SK-N-SH treated with all-trans-retinoic acid at 6 μM for 48 hours (cell line): ENCODE measurements at regions not wholly inside any gene's neighbourhood (a gene's known extent, or its start where the extent isn't known, plus 50 kb on each side); places are given as distances from the start of the nearest gene placed in this dataset.

Experiments
- ARNTL ChIP-seq: fragments of 450-650 bp; formaldehyde crosslinking; IDR thresholded peaks from 2 replicates; pipeline ENCODE4 v1.5.0; 2020; ENCODE audit warnings: low read depth, mild to moderate bottlenecking, moderate library complexity, borderline replicate concordance
- BACH2 ChIP-seq: fragments of 250-450 bp; sonication (Bioruptor Pico); IDR thresholded peaks from 2 replicates; pipeline ENCODE4 v1.9.0; 2021; ENCODE audit warnings: mild to moderate bottlenecking, borderline replicate concordance
- CREB5 ChIP-seq: fragments of 250-450 bp; sonication (Bioruptor Pico); IDR thresholded peaks from 2 replicates; pipeline ENCODE4 v1.5.1; 2020; ENCODE audit warnings: low read depth, mild to moderate bottlenecking, moderate library complexity
- GLIS3 ChIP-seq: fragments of 250-450 bp; sonication (Bioruptor Pico); IDR thresholded peaks from 2 replicates; pipeline ENCODE4 v1.5.0; 2020; ENCODE audit warnings: mild to moderate bottlenecking, moderate library complexity
- OSR1 ChIP-seq: fragments of 250-450 bp; sonication (Bioruptor Pico); IDR thresholded peaks from 2 replicates; pipeline ENCODE4 v1.8.0; 2022; ENCODE audit warnings: moderate library complexity, mild to moderate bottlenecking, inconsistent platforms
- RARB ChIP-seq: fragments of 250-450 bp; sonication (Bioruptor Pico); IDR thresholded peaks from 2 replicates; pipeline ENCODE4 v1.8.0; 2021; ENCODE audit warnings: mild to moderate bottlenecking, moderate library complexity
- TCF4 ChIP-seq: fragments of 250-450 bp; sonication (Bioruptor Pico); IDR thresholded peaks from 2 replicates; pipeline ENCODE4 v1.8.0; 2021; ENCODE audit warnings: mild to moderate bottlenecking, moderate library complexity, borderline replicate concordance
- ZC3H10 ChIP-seq: fragments of 250-450 bp; sonication (Bioruptor Pico); IDR thresholded peaks from 2 replicates; pipeline ENCODE4 v1.5.1; 2021; ENCODE audit warnings: mild to moderate bottlenecking, moderate library complexity
- ZNF8 ChIP-seq: fragments of 450-650 bp; formaldehyde crosslinking; IDR thresholded peaks from 2 replicates; pipeline ENCODE4 v1.5.0; 2020; ENCODE audit warnings: mild to moderate bottlenecking, moderate library complexity
- TF ChIP-seq, protein P1 (sequence below): fragments of 250-450 bp; sonication (Bioruptor Pico); IDR thresholded peaks from 2 replicates; pipeline ENCODE4 v1.8.0; 2020; ENCODE audit warnings: mild to moderate bottlenecking, moderate library complexity, borderline replicate concordance
- TF ChIP-seq, protein P2 (sequence below): fragments of 250-450 bp; sonication (Bioruptor Pico); IDR thresholded peaks from 2 replicates; pipeline ENCODE4 v1.8.0; 2021; ENCODE audit warnings: low read depth, mild to moderate bottlenecking, moderate library complexity, borderline replicate concordance
- TF ChIP-seq, protein P3 (sequence below): fragments of 250-450 bp; sonication (Bioruptor Pico); IDR thresholded peaks from 2 replicates; pipeline ENCODE4 v1.5.1; 2021; ENCODE audit warnings: mild to moderate bottlenecking, moderate library complexity

DNA sequence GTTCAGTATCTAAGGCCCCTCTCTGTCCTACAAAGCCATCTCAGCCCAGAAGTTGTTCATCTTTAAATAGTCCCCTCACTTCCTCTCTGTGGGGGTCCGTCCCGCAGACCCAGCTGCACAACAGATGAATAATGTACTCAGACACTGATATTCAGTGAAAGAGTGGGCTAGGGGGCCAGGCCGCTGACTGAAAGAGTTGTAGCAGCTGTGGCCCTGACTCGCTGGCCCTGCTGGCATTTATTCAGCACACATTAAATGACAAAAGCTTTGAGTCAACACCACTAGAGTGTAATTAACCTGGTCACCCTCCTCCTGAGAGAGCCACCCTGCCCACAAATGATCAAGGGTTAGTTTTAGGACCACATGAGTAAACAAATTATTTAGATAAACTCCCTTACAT is 76.3 kb downstream of the MED10 start:
- TF ChIP-seq GLIS3 (no peak), ARNTL (no peak), TCF4 (CRISPR knock-in tag) (no peak), ZNF8 (CRISPR knock-in tag) (no peak), OSR1 (CRISPR knock-in tag) (no peak), ZC3H10 (no peak), RARB (no peak), BACH2 (CRISPR knock-in tag) (no peak), CREB5 (no peak)
- TF ChIP-seq, protein P1, sequence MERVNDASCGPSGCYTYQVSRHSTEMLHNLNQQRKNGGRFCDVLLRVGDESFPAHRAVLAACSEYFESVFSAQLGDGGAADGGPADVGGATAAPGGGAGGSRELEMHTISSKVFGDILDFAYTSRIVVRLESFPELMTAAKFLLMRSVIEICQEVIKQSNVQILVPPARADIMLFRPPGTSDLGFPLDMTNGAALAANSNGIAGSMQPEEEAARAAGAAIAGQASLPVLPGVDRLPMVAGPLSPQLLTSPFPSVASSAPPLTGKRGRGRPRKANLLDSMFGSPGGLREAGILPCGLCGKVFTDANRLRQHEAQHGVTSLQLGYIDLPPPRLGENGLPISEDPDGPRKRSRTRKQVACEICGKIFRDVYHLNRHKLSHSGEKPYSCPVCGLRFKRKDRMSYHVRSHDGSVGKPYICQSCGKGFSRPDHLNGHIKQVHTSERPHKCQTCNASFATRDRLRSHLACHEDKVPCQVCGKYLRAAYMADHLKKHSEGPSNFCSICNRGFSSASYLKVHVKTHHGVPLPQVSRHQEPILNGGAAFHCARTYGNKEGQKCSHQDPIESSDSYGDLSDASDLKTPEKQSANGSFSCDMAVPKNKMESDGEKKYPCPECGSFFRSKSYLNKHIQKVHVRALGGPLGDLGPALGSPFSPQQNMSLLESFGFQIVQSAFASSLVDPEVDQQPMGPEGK (CRISPR knock-in tag) = no peak
- TF ChIP-seq, protein P2, sequence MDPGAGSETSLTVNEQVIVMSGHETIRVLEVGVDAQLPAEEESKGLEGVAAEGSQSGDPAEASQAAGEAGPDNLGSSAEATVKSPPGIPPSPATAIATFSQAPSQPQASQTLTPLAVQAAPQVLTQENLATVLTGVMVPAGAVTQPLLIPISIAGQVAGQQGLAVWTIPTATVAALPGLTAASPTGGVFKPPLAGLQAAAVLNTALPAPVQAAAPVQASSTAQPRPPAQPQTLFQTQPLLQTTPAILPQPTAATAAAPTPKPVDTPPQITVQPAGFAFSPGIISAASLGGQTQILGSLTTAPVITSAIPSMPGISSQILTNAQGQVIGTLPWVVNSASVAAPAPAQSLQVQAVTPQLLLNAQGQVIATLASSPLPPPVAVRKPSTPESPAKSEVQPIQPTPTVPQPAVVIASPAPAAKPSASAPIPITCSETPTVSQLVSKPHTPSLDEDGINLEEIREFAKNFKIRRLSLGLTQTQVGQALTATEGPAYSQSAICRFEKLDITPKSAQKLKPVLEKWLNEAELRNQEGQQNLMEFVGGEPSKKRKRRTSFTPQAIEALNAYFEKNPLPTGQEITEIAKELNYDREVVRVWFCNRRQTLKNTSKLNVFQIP (CRISPR knock-in tag) = no peak
- TF ChIP-seq, protein P3, sequence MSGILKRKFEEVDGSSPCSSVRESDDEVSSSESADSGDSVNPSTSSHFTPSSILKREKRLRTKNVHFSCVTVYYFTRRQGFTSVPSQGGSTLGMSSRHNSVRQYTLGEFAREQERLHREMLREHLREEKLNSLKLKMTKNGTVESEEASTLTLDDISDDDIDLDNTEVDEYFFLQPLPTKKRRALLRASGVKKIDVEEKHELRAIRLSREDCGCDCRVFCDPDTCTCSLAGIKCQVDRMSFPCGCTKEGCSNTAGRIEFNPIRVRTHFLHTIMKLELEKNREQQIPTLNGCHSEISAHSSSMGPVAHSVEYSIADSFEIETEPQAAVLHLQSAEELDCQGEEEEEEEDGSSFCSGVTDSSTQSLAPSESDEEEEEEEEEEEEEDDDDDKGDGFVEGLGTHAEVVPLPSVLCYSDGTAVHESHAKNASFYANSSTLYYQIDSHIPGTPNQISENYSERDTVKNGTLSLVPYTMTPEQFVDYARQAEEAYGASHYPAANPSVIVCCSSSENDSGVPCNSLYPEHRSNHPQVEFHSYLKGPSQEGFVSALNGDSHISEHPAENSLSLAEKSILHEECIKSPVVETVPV (CRISPR knock-in tag) = no peak
